ENCODE measurements at regions not wholly inside any gene's neighbourhood (a gene's known extent, or its start where the extent isn't known, plus 50 kb on each side); places are given as distances from the start of the nearest gene placed in this dataset.

GRCh38 chr4:23558101-23558500 lies 331.7 kb downstream of the PPARGC1A start:
- H3K4me3 ChIP-seq: no peak overlapping the region
- intact Hi-C loops (cut with DNase I): no loop called here
- H3K27me3 ChIP-seq: no peaks in the 10 kb centered on the region
- no peaks in the 10 kb centered on the region for H3K36me3 ChIP-seq
- peaks cover 0 to 7% (median 0%) of the 10 kb centered on the region in 3 donors for H3K9me3 ChIP-seq
- no peaks in the 10 kb centered on the region for H3K4me1 ChIP-seq
- 59 to 69% methylated on average over 2 of the region's 2 CpGs for WGBS, 2 donors
- no peak for DNase-seq
- no peak overlapping the region for H3K27ac ChIP-seq
- TF ChIP-seq CTCF (IDR thresholded peaks at IDR 0.05) (no peak), POLR2A (IDR thresholded peaks at IDR 0.05) (no peak)

GRCh38 chr4:23547601-23548000 lies 342.2 kb downstream of the PPARGC1A start:
- H3K27me3 ChIP-seq: no peaks in the 10 kb centered on the region
- H3K9me3 ChIP-seq: no peaks in the 10 kb centered on the region
- DNase-seq: no peak
- intact Hi-C loops (cut with DNase I): no loop called here
- no peak overlapping the region for H3K4me3 ChIP-seq
- H3K36me3 ChIP-seq: no peaks in the 10 kb centered on the region
- TF ChIP-seq CTCF (IDR thresholded peaks at IDR 0.05): no peak
- TF ChIP-seq POLR2A (IDR thresholded peaks at IDR 0.05): no peak
- H3K4me1 ChIP-seq: no peaks in the 10 kb centered on the region
- no peak overlapping the region for H3K27ac ChIP-seq
- 37 to 50% methylated on average over 2 to 3 of the region's 3 CpGs for WGBS, 2 donors

GRCh38 chr4:23547096-23547495 lies 342.8 kb downstream of the PPARGC1A start:
- H3K9me3 ChIP-seq: no peaks in the 10 kb centered on the region
- intact Hi-C loops (cut with DNase I): no loop called here
- no peaks in the 10 kb centered on the region for H3K4me1 ChIP-seq
- H3K36me3 ChIP-seq: no peaks in the 10 kb centered on the region
- H3K27ac ChIP-seq: no peak overlapping the region
- TF ChIP-seq POLR2A (IDR thresholded peaks at IDR 0.05) (no peak), CTCF (IDR thresholded peaks at IDR 0.05) (no peak)
- WGBS, 2 donors: 68 to 86% methylated on average over 2 of the region's 2 CpGs
- no peak overlapping the region for H3K4me3 ChIP-seq
- no peak for DNase-seq
- no peaks in the 10 kb centered on the region for H3K27me3 ChIP-seq

- intact Hi-C loops (cut with DNase I): no loop called here
- no peaks in the 10 kb centered on the region for H3K9me3 ChIP-seq
- no peak overlapping the region for H3K27ac ChIP-seq
- no peak for DNase-seq
- H3K4me1 ChIP-seq: no peaks in the 10 kb centered on the region
- no peaks in the 10 kb centered on the region for H3K27me3 ChIP-seq
- WGBS, 2 donors: 35 to 36% methylated on average over 5 of the region's 5 CpGs
- TF ChIP-seq CTCF (IDR thresholded peaks at IDR 0.05) (no peak), POLR2A (IDR thresholded peaks at IDR 0.05) (no peak)
- no peaks in the 10 kb centered on the region for H3K36me3 ChIP-seq
- H3K4me3 ChIP-seq: no peak overlapping the region
Measured at GRCh38 chr4:23539969-23540569, 349.8 kb downstream of the PPARGC1A start.

- H3K4me3 ChIP-seq: no peak overlapping the region
- H3K9me3 ChIP-seq: peaks cover 0 to 3% (median 0%) of the 10 kb centered on the region in 3 donors
- H3K4me1 ChIP-seq: no peaks in the 10 kb centered on the region
- no peak overlapping the region for H3K27ac ChIP-seq
- no peak for TF ChIP-seq CTCF (IDR thresholded peaks at IDR 0.05)
- no peak for TF ChIP-seq POLR2A (IDR thresholded peaks at IDR 0.05)
- H3K36me3 ChIP-seq: no peaks in the 10 kb centered on the region
- DNase-seq: no peak
- H3K27me3 ChIP-seq: no peaks in the 10 kb centered on the region
- intact Hi-C loops (cut with DNase I): no loop called here
- WGBS, 2 donors: 84 to 92% methylated on average over 2 of the region's 2 CpGs
Measured at GRCh38 chr4:23533859-23534258, 356.0 kb downstream of the PPARGC1A start.
